AG08395 (cell line): ENCODE measurements at regions not wholly inside any gene's neighbourhood (a gene's known extent, or its start where the extent isn't known, plus 50 kb on each side); places are given as distances from the start of the nearest gene placed in this dataset.

Experiments used
- DNase-seq: peaks from one replicate; pipeline ENCODE4 v3.0.0; 2012; ENCODE audit warnings: mixed read lengths, low spot score

- DNase-seq = no peak
Observed at GRCh38 chr1:81327103-81327710, 473.5 kb upstream of the ADGRL2 start.

- DNase-seq = no peak
Observed at GRCh38 chr1:81326212-81326611, 474.5 kb upstream of the ADGRL2 start.

GRCh38 chr1:81325397-81325796, 475.3 kb upstream of the ADGRL2 start:
- no peak for DNase-seq

- no peak for DNase-seq
Observed at GRCh38 chr1:81323862-81324261, 476.9 kb upstream of the ADGRL2 start.

- DNase-seq = no peak
Observed at GRCh38 chr1:81317191-81317590, 483.5 kb upstream of the ADGRL2 start.

GRCh38 chr1:81314513-81315233, 486.1 kb upstream of the ADGRL2 start:
- DNase-seq = no peak

GRCh38 chr1:81313289-81313688, 487.4 kb upstream of the ADGRL2 start:
- no peak for DNase-seq

GRCh38 chr1:81312272-81312754, 488.4 kb upstream of the ADGRL2 start:
- DNase-seq = no peak

GRCh38 chr1:81310250-81310649, 490.5 kb upstream of the ADGRL2 start:
- DNase-seq = no peak

- DNase-seq = no peak
Observed at GRCh38 chr1:81308191-81308590, 492.5 kb upstream of the ADGRL2 start.

GRCh38 chr1:81307786-81308185, 492.9 kb upstream of the ADGRL2 start:
- no peak for DNase-seq

GRCh38 chr1:81305997-81306452, 494.7 kb upstream of the ADGRL2 start:
- peak; percentile 35 for DNase-seq

- DNase-seq = peak; percentile 68
Observed at GRCh38 chr1:81304187-81304586, 496.5 kb upstream of the ADGRL2 start.

GRCh38 chr1:81299892-81300291, 500.8 kb upstream of the ADGRL2 start:
- no peak for DNase-seq

- no peak for DNase-seq
Observed at GRCh38 chr1:81298266-81298665, 502.5 kb upstream of the ADGRL2 start.

- peak; percentile 25 for DNase-seq
Observed at GRCh38 chr1:81296601-81297000, 504.1 kb upstream of the ADGRL2 start.

- DNase-seq = no peak
Observed at GRCh38 chr1:81290326-81290725, 510.4 kb upstream of the ADGRL2 start.

GRCh38 chr1:81288689-81289088, 512.0 kb upstream of the ADGRL2 start:
- no peak for DNase-seq

- no peak for DNase-seq
Observed at GRCh38 chr1:81287411-81288080, 513.2 kb upstream of the ADGRL2 start.

- DNase-seq = no peak
Observed at GRCh38 chr1:81270051-81270450, 530.7 kb upstream of the ADGRL2 start.

- no peak for DNase-seq
Observed at GRCh38 chr1:81264976-81265375, 535.8 kb upstream of the ADGRL2 start.

GRCh38 chr1:81259625-81260411, 540.9 kb upstream of the ADGRL2 start:
- DNase-seq = no peak
